IMR-90 (cell line): ENCODE measurements at regions not wholly inside any gene's neighbourhood (a gene's known extent, or its start where the extent isn't known, plus 50 kb on each side); places are given as distances from the start of the nearest gene placed in this dataset.

Source experiments
- CEBPB ChIP-seq: IDR thresholded peaks from 2 replicates; pipeline ENCODE4 v1.6.1; 2012; ENCODE audit warnings: low read depth, low read length, improper control_type of control experiment
- CHD1 ChIP-seq: IDR thresholded peaks from 2 replicates; pipeline ENCODE4 v1.6.1; 2012; ENCODE audit warnings: low read depth, low read length, improper control_type of control experiment
- CTCF ChIP-seq: conservative IDR thresholded peaks from 2 replicates; pipeline ENCODE4 v1.5.1; 2012; ENCODE audit warnings: mild to moderate bottlenecking, low read depth, low read length, improper control_type of control experiment
- FOS ChIP-seq: fragments of 150-350 bp; IDR thresholded peaks from 2 replicates; pipeline ENCODE4 v1.6.1; 2016; ENCODE audit warnings: low read depth, low read length
- MAFK ChIP-seq: IDR thresholded peaks from 2 replicates; pipeline ENCODE4 v1.6.1; 2012; ENCODE audit warnings: low read depth, low read length, improper control_type of control experiment
- MAZ ChIP-seq: IDR thresholded peaks from 2 replicates; pipeline ENCODE4 v1.6.1; 2012; ENCODE audit warnings: low read depth, mild to moderate bottlenecking, low read length, improper control_type of control experiment, moderate library complexity, borderline replicate concordance
- MXI1 ChIP-seq: IDR thresholded peaks from 2 replicates; pipeline ENCODE4 v1.6.1; 2012; ENCODE audit warnings: low read depth, mild to moderate bottlenecking, low read length, moderate library complexity, borderline replicate concordance
- NFE2L2 ChIP-seq: fragments of 150-350 bp; IDR thresholded peaks from 2 replicates; pipeline ENCODE4 v1.6.1; 2016; ENCODE audit warnings: low read depth, mild to moderate bottlenecking, low read length
- POLR2A ChIP-seq: IDR thresholded peaks from 2 replicates; pipeline ENCODE4 v1.6.1; 2012; ENCODE audit warnings: mild to moderate bottlenecking, low read depth, low read length
- RAD21 ChIP-seq: IDR thresholded peaks from 2 replicates; pipeline ENCODE4 v1.6.1; 2012; ENCODE audit warnings: low read length, improper control_type of control experiment
- RCOR1 ChIP-seq: IDR thresholded peaks from 2 replicates; pipeline ENCODE4 v1.6.1; 2012; ENCODE audit warnings: mild to moderate bottlenecking, low read length, improper control_type of control experiment; ENCODE audit not compliant: insufficient replicate concordance
- RFX5 ChIP-seq: IDR thresholded peaks from 2 replicates; pipeline ENCODE4 v1.8.0; 2012; ENCODE audit warnings: low read depth, mild to moderate bottlenecking, low read length, moderate library complexity
- SMC3 ChIP-seq: fragments of 150-350 bp; IDR thresholded peaks from 2 replicates; pipeline ENCODE4 v1.6.1; 2016; ENCODE audit warnings: low read depth, mild to moderate bottlenecking, antibody characterized with exemption, low read length, moderate library complexity
- USF2 ChIP-seq: fragments of 150-350 bp; IDR thresholded peaks from 2 replicates; pipeline ENCODE4 v1.6.1; 2017; ENCODE audit warnings: mild to moderate bottlenecking, antibody characterized with exemption, low read length, low read depth

GRCh38 chr2:59008950-59009349 is 767.8 kb upstream of the FANCL start:
- TF ChIP-seq CTCF (no peak), RAD21 (no peak), SMC3 (no peak), POLR2A (no peak), MXI1 (no peak), MAFK (no peak), CEBPB (no peak), MAZ (no peak), RCOR1 (no peak), USF2 (no peak), CHD1 (no peak), FOS (no peak), NFE2L2 (no peak), RFX5 (no peak)
